ENCODE measurements at regions not wholly inside any gene's neighbourhood (a gene's known extent, or its start where the extent isn't known, plus 50 kb on each side); places are given as distances from the start of the nearest gene placed in this dataset.

DNA sequence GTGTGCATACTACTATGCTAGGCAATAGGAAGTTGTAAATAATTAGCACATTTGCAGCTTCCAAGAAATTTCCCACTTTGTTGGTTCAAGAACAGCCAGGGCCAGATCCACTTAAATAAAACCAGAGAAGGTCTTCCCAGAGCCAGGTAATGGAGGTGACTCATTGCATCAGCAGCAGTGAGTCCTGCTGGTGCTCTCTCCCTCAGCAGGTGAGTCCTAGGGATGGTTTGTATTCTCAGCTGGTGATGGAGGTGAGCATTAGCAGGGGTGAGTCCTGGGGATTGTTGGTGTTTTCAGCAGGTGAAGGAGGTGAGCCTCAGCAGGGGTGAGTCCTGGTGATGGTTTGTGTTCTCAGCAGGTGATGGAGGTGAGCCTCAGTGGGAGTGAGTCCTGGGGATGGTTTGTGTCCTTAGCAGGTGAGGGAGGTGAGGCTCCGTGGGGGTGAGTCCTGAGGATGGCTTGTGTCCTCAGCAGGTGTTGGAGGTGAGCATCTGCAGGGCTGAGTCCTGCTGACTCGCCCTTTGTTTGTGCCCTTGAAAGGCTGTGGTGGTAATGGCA, 232.8 kb upstream of the EXOC2 start:
- H3K36me3 ChIP-seq (ENCODE audit: control insufficient read depth in 1 of 2, insufficient read depth in 2 of 2, low read length in 1 of 2) = no peaks in the 10 kb centered on the region
- H3K9me3 ChIP-seq (ENCODE audit: control insufficient read depth, low read length) = peaks cover 8% of the 10 kb centered on the region
- no peaks in the 10 kb centered on the region for H3K4me1 ChIP-seq (ENCODE audit: control insufficient read depth in 1 of 2, insufficient read depth in 2 of 2, low read length in 2 of 2)
- H3K4me3 ChIP-seq (ENCODE audit: low read length in 2 of 2) = no peak overlapping the region
- ATAC-seq (ENCODE audit: low FRiP score) (no peak), DNase-seq (no peak)
- intact Hi-C loops (cut with DNase I) = no loop called here
- H3K27me3 ChIP-seq (ENCODE audit: control insufficient read depth in 1 of 2, insufficient read depth in 2 of 2, low read length in 1 of 2) = peaks cover 0 to 1% of the 10 kb centered on the region in 2 donors
- no peak overlapping the region for H3K27ac ChIP-seq (ENCODE audit: low read depth in 1 of 2, low read length in 2 of 2)
- 83 to 84% methylated on average over 2 of the region's 2 CpGs for WGBS, 2 donors

DNA sequence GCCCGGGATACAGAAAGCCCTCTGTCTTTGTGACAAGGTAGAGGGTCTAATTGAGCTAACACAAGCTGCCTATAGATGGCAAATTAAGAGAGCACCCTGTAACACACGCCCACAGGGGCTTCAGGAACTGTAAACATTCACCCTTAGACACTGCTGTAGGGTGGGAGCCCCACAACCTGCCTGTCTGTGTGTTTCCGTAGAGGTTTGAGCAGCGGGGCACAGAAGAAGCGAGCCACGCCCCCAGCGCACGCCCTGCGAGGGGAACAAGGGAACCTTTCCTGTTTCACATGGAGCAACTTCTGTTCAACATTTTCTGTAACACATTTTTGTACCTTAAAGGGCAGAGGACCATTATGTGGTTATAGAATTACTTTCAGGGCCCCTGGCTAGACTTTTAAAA, 231.7 kb upstream of the EXOC2 start:
- no peaks in the 10 kb centered on the region for H3K36me3 ChIP-seq (ENCODE audit: control insufficient read depth in 1 of 2, insufficient read depth in 2 of 2, low read length in 1 of 2)
- H3K9me3 ChIP-seq (ENCODE audit: control insufficient read depth, low read length) = peaks cover 12% of the 10 kb centered on the region
- 83 to 84% methylated on average over 9 of the region's 9 CpGs for WGBS, 2 donors
- ATAC-seq (ENCODE audit: low FRiP score) (no peak), DNase-seq (no peak)
- H3K4me3 ChIP-seq (ENCODE audit: low read length in 2 of 2) = no peak overlapping the region
- H3K4me1 ChIP-seq (ENCODE audit: control insufficient read depth in 1 of 2, insufficient read depth in 2 of 2, low read length in 2 of 2) = no peaks in the 10 kb centered on the region
- H3K27me3 ChIP-seq (ENCODE audit: control insufficient read depth in 1 of 2, insufficient read depth in 2 of 2, low read length in 1 of 2) = peaks cover 0 to 1% of the 10 kb centered on the region in 2 donors
- no peak overlapping the region for H3K27ac ChIP-seq (ENCODE audit: low read depth in 1 of 2, low read length in 2 of 2)
- intact Hi-C loops (cut with DNase I) = no loop called here

DNA sequence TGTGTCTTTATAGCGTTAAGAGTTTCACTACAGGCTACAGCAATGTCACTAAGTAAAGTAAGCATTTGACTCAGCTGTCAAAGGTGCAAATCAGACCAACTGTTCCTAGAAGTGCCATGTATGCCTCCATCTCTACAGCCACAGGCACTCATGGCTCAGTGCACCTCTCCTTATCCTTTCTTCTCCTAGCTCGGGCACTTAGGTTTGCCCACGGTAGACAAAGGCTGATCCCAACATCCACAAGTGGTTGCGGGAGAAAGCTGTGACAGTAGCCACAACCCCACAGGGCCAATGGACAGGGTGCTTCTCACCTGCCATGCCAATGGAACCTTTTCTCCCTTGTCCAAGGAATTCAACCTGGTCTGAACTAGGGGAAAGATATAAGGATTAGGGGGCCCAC, 228.5 kb upstream of the EXOC2 start:
- Histone ChIP-seq H3K9me3 (ENCODE audit: control insufficient read depth, low read length) (peaks cover 12% of the 10 kb centered on the region), H3K4me1 (ENCODE audit: control insufficient read depth in 1 of 2, insufficient read depth in 2 of 2, low read length in 2 of 2) (no peaks in the 10 kb centered on the region), H3K36me3 (ENCODE audit: control insufficient read depth in 1 of 2, insufficient read depth in 2 of 2, low read length in 1 of 2) (no peaks in the 10 kb centered on the region), H3K27me3 (ENCODE audit: control insufficient read depth in 1 of 2, insufficient read depth in 2 of 2, low read length in 1 of 2) (no peaks in the 10 kb centered on the region), H3K27ac (ENCODE audit: low read depth in 1 of 2, low read length in 2 of 2) (no peak overlapping the region), H3K4me3 (ENCODE audit: low read length in 2 of 2) (no peak overlapping the region)
- intact Hi-C loops (cut with DNase I) = no loop called here
- DNase-seq (no peak), ATAC-seq (ENCODE audit: low FRiP score) (no peak)
- 88 to 96% methylated on average over 4 of the region's 4 CpGs for WGBS, 2 donors

DNA sequence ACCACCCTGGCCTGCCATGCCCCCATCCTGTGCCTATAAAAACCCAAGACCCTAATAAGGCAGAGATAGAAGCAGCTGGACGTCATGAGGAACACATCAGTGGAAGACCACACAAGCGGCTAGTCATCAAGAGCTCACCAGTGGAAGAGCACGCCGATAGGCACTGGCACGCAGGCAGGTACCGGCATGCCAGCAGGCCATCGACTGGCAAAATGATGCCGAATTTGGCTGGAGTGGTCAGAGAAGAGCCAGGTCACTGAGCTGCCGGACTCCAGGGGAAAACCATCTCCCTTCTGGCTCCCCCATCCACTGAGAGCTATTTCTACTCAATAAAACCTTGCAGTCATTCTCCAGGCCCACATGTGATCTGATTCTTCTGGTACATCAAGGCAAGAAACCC, 227.6 kb upstream of the EXOC2 start:
- Histone ChIP-seq H3K27me3 (ENCODE audit: control insufficient read depth in 1 of 2, insufficient read depth in 2 of 2, low read length in 1 of 2) (no peaks in the 10 kb centered on the region), H3K4me3 (ENCODE audit: low read length in 2 of 2) (no peak overlapping the region), H3K4me1 (ENCODE audit: control insufficient read depth in 1 of 2, insufficient read depth in 2 of 2, low read length in 2 of 2) (no peaks in the 10 kb centered on the region), H3K36me3 (ENCODE audit: control insufficient read depth in 1 of 2, insufficient read depth in 2 of 2, low read length in 1 of 2) (no peaks in the 10 kb centered on the region), H3K9me3 (ENCODE audit: control insufficient read depth, low read length) (peaks cover 12% of the 10 kb centered on the region), H3K27ac (ENCODE audit: low read depth in 1 of 2, low read length in 2 of 2) (no peak overlapping the region)
- DNase-seq (no peak), ATAC-seq (ENCODE audit: low FRiP score) (no peak)
- WGBS, 2 donors = 87 to 91% methylated on average over 9 of the region's 9 CpGs
- intact Hi-C loops (cut with DNase I) = no loop called here

DNA sequence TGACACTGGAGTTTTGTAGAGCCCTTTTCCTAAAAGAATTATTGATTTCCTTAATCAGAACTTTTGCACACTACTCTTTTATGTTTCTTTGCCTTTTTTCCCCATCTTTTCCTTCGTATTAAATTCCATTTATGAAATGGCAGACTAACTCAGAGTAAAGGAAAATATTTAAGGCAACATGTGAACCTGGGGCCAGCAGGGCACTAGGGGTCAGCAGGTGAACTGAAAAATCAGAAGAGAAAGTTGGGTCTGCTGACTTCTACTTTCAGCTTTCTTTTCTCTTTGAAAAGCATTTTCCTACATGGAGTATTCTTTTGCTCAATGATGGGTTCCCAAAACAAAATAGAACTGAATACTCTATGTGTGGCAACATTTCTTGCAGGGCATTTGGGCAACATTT, 226.6 kb upstream of the EXOC2 start:
- H3K9me3 ChIP-seq (ENCODE audit: control insufficient read depth, low read length) = peaks cover 12% of the 10 kb centered on the region
- H3K4me1 ChIP-seq (ENCODE audit: control insufficient read depth in 1 of 2, insufficient read depth in 2 of 2, low read length in 2 of 2) = no peaks in the 10 kb centered on the region
- DNase-seq (no peak), ATAC-seq (ENCODE audit: low FRiP score) (no peak)
- no peak overlapping the region for H3K4me3 ChIP-seq (ENCODE audit: low read length in 2 of 2)
- H3K36me3 ChIP-seq (ENCODE audit: control insufficient read depth in 1 of 2, insufficient read depth in 2 of 2, low read length in 1 of 2) = no peaks in the 10 kb centered on the region
- no peaks in the 10 kb centered on the region for H3K27me3 ChIP-seq (ENCODE audit: control insufficient read depth in 1 of 2, insufficient read depth in 2 of 2, low read length in 1 of 2)
- WGBS, 2 donors = 76 to 82% methylated on average over 1 of the region's 1 CpG
- intact Hi-C loops (cut with DNase I) = no loop called here
- no peak overlapping the region for H3K27ac ChIP-seq (ENCODE audit: low read depth in 1 of 2, low read length in 2 of 2)

DNA sequence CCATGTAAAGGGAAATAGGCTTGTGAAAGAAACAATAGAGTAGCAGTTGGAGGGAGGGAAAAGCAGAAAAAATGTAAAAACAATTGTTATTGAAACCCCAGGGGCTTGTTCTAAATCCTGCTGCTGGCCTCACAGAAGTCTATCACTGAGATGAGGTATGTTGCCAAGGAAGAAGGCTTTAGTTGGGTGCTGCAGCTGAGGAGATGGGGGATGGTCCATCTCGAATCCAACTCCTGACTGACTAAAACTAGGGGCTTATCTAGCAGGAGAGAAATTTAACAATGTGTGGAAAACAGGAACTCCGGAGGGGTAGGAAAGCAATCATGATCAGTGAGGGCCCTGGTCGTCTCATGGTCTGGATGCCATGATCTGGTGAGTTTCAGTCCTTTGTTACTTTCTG, 225.0 kb upstream of the EXOC2 start:
- no peak overlapping the region for H3K4me3 ChIP-seq (ENCODE audit: low read length in 2 of 2)
- no peak overlapping the region for H3K27ac ChIP-seq (ENCODE audit: low read depth in 1 of 2, low read length in 2 of 2)
- no peaks in the 10 kb centered on the region for H3K27me3 ChIP-seq (ENCODE audit: control insufficient read depth in 1 of 2, insufficient read depth in 2 of 2, low read length in 1 of 2)
- ATAC-seq (ENCODE audit: low FRiP score) (no peak), DNase-seq (no peak)
- H3K4me1 ChIP-seq (ENCODE audit: control insufficient read depth in 1 of 2, insufficient read depth in 2 of 2, low read length in 2 of 2) = no peaks in the 10 kb centered on the region
- H3K36me3 ChIP-seq (ENCODE audit: control insufficient read depth in 1 of 2, insufficient read depth in 2 of 2, low read length in 1 of 2) = no peaks in the 10 kb centered on the region
- intact Hi-C loops (cut with DNase I) = no loop called here
- 72 to 76% methylated on average over 3 of the region's 3 CpGs for WGBS, 2 donors
- peaks cover 10% of the 10 kb centered on the region for H3K9me3 ChIP-seq (ENCODE audit: control insufficient read depth, low read length)

DNA sequence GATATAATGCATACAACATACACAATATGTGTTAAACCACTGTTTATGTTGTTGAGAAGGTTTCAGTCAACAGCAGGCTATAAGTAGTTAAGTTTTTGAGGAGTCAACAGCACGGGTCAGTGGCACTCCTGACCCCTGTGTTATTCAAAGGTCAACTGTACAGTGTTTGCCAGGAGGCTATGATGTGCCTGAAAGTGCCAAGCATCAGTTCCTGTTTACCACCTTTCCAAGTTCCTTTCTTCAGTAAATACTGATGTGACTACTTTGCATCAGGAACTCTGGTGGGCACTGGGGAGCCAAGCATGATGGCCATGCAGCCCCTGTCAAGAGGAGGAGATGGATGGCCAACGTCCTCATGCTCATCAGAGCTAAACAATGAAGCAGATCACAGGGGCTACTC, 224.4 kb upstream of the EXOC2 start:
- Histone ChIP-seq H3K9me3 (ENCODE audit: control insufficient read depth, low read length) (peaks cover 10% of the 10 kb centered on the region), H3K27me3 (ENCODE audit: control insufficient read depth in 1 of 2, insufficient read depth in 2 of 2, low read length in 1 of 2) (no peaks in the 10 kb centered on the region), H3K4me3 (ENCODE audit: low read length in 2 of 2) (no peak overlapping the region), H3K4me1 (ENCODE audit: control insufficient read depth in 1 of 2, insufficient read depth in 2 of 2, low read length in 2 of 2) (no peaks in the 10 kb centered on the region), H3K36me3 (ENCODE audit: control insufficient read depth in 1 of 2, insufficient read depth in 2 of 2, low read length in 1 of 2) (no peaks in the 10 kb centered on the region), H3K27ac (ENCODE audit: low read depth in 1 of 2, low read length in 2 of 2) (no peak overlapping the region)
- ATAC-seq (ENCODE audit: low FRiP score) (no peak), DNase-seq (no peak)
- intact Hi-C loops (cut with DNase I) = no loop called here
- 21 to 29% methylated on average over 2 of the region's 2 CpGs for WGBS, 2 donors

DNA sequence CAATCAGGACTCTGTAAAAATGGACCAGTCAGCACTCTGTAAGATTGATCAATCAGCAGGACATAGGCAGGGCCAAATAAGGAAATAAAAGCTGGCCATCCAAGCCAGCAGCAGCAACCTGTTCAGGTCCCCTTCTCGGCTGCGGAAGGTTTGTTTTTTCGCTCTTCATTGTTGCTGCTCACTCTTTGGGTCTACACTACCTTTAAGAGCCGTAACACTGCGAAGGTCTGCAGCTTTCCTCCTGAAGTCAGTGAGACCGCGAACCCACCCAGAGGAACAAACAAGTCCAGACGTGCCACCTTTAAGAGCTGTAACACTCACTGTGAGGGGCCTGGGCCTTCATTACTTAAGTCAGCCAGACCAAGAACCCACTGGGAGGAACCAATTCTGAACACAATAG, 223.2 kb upstream of the EXOC2 start:
- Histone ChIP-seq H3K4me1 (ENCODE audit: control insufficient read depth in 1 of 2, insufficient read depth in 2 of 2, low read length in 2 of 2) (no peaks in the 10 kb centered on the region), H3K4me3 (ENCODE audit: low read length in 2 of 2) (no peak overlapping the region), H3K27me3 (ENCODE audit: control insufficient read depth in 1 of 2, insufficient read depth in 2 of 2, low read length in 1 of 2) (no peaks in the 10 kb centered on the region), H3K27ac (ENCODE audit: low read depth in 1 of 2, low read length in 2 of 2) (no peak overlapping the region), H3K36me3 (ENCODE audit: control insufficient read depth in 1 of 2, insufficient read depth in 2 of 2, low read length in 1 of 2) (no peaks in the 10 kb centered on the region), H3K9me3 (ENCODE audit: control insufficient read depth, low read length) (peaks cover 4% of the 10 kb centered on the region)
- ATAC-seq (ENCODE audit: low FRiP score) (no peak), DNase-seq (no peak)
- intact Hi-C loops (cut with DNase I) = no loop called here
- WGBS, 2 donors = 94 to 95% methylated on average over 8 of the region's 8 CpGs

DNA sequence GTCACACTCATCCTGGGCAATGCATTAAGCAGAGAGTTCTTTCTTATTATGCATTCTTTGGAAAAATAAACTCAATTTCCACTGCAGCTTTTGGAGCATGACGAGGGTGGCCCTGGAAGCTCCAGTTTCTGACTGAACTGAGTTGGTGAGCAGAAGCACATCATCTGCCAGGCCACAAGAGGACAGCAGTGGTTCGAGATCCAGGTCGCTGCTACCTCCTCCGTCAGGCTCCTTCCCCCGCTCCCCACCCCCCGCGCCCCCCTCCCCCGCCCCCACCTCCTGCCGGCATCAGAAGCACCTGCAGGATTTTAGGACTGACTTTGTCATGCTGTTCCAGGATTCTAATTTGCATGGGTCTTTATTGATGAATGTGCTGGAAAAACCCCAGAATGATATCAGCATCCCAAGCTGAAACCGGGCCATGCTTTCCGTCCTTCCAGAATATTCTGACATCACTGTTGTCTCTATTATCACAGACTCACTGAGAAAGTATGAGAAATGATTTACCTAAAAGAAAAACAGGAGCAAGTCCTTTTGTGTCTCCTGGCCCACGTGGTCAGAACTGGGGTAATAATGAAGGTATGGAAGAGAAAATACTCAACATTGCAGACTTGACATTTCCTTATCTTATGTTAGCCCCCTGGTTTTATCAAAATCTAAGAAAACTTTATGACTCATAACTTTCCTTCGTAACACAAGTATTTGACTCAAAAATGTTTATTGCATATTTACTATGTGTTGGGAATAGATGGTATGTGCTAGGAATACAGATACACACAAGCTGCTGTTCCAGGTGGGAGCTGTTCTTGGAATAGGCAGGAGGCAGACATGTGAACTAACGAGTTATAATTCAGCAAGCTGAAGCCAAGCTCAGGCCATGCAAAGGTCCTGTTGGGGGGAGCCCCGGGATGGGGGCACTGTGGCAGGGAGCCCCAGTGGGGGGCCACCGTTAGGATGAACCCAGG, 220.2 kb upstream of the EXOC2 start:
- Histone ChIP-seq H3K27ac (ENCODE audit: low read depth in 1 of 2, low read length in 2 of 2) (no peak overlapping the region), H3K4me3 (ENCODE audit: low read length in 2 of 2) (no peak overlapping the region), H3K36me3 (ENCODE audit: control insufficient read depth in 1 of 2, insufficient read depth in 2 of 2, low read length in 1 of 2) (no peaks in the 10 kb centered on the region), H3K27me3 (ENCODE audit: control insufficient read depth in 1 of 2, insufficient read depth in 2 of 2, low read length in 1 of 2) (no peaks in the 10 kb centered on the region), H3K9me3 (ENCODE audit: control insufficient read depth, low read length) (peaks cover 2% of the 10 kb centered on the region), H3K4me1 (ENCODE audit: control insufficient read depth in 1 of 2, insufficient read depth in 2 of 2, low read length in 2 of 2) (no peaks in the 10 kb centered on the region)
- DNase-seq (no peak), ATAC-seq (ENCODE audit: low FRiP score) (no peak)
- WGBS, 2 donors = 13 to 14% methylated on average over 14 to 16 of the region's 16 CpGs
- intact Hi-C loops (cut with DNase I) = no loop called here

All from aorta (tissue), 5 donors.